GM21619 (cell line): ENCODE measurements at regions not wholly inside any gene's neighbourhood (a gene's known extent, or its start where the extent isn't known, plus 50 kb on each side); places are given as distances from the start of the nearest gene placed in this dataset.
"Not testable (repeated sequence)": the region's sequence is repeated elsewhere in the genome, so short reads cannot be mapped to it uniquely, and the experiment has no call there.

Experiments used
- ATAC-seq: cut with Tn5 transposase; IDR thresholded peaks from one replicate; pipeline ENCODE4 v1.9.1; 2021; ENCODE audit not compliant: unreplicated experiment

GRCh38 chr17:21470422-21470821 is 94.3 kb downstream of the KCNJ12 start:
- ATAC-seq, result not testable (repeated sequence)

GRCh38 chr17:21470861-21471260 is 94.7 kb downstream of the KCNJ12 start:
- no peak for ATAC-seq

DNA sequence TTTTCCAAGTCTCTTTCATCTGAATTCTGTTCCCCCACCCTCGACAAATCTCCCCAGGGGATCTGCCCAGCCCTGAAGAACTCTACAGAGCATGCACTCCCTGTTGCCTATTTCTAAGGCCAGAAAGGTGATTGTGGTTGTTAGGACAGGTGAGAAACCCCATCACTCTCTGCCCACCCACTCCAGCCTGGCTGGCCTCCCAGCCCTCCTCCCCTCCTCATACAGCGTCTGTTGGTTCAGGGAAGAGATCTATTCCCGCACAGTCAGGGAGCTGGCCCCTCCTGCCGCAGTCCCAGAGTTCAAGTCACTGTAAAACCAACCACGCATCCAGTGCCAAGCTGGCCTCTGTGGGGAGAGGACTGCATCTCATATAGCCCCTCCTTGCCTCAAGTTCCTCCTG is 98.7 kb downstream of the KCNJ12 start:
- ATAC-seq, result no peak

DNA sequence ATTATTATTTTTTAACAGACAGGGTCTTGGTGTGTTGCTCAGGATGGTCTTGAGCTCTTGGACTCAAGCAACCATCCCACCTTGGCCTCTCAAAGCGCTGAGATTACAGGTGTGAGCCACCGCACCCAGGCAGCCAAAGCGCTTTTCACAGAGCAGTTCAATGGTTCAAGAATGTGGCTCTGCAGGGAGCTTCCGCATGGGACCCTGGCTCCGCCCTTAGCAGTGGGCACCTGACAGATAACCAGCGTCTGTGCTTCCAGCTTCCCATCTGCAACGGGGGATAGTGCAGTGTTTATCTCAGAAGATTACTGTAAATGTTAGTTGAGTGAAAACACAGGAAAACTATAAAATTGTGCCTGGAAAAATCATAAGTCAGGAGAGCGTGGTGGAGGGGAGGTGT is 99.4 kb downstream of the KCNJ12 start:
- ATAC-seq, result no peak

DNA sequence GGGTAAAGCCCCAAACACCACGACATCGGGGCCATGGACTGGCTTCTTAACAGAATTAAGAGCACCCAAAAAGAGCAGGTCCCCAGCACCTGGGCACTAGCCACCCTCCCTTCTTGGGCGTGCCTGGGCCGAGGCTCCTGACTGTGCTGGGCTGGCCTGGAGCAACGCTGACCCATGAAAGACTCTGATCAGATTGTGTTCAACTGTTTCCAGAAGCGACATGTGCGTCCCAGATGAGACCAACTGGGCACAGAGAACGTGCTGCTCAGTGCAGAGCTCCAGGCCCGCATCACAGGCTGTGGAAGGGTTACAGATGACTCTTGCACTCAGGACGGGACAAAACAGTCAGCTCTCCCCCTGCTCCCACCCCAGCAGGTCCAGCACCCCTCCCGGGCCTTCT is 100.7 kb downstream of the KCNJ12 start:
- no peak for ATAC-seq

- ATAC-seq, result no peak
Observed at GRCh38 chr17:21482189-21482865, 106.2 kb downstream of the KCNJ12 start.

DNA sequence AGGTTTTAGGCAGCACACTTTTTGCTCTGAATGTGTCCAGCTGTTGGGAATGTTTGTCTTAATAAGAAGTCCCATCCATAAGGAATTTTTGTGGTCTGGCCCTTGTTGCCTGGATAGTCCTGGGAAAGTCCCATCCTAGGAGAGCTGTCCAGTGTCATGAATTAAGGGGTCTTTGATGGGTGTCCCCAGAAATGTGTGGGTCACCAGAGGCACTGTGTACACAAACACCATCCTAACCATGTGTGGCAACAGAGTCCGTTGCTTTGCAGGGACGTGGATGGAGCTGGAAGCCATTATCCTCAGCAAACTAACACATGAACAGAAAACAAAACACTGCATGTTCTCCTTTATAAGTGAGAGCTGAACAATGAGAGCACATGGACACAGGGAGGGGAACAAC is 111.9 kb downstream of the KCNJ12 start:
- ATAC-seq, result not testable (repeated sequence)

- ATAC-seq, result no peak
Observed at GRCh38 chr17:21493993-21494392, 117.8 kb downstream of the KCNJ12 start.

GRCh38 chr17:21495281-21495680 is 119.1 kb downstream of the KCNJ12 start:
- no peak for ATAC-seq

DNA sequence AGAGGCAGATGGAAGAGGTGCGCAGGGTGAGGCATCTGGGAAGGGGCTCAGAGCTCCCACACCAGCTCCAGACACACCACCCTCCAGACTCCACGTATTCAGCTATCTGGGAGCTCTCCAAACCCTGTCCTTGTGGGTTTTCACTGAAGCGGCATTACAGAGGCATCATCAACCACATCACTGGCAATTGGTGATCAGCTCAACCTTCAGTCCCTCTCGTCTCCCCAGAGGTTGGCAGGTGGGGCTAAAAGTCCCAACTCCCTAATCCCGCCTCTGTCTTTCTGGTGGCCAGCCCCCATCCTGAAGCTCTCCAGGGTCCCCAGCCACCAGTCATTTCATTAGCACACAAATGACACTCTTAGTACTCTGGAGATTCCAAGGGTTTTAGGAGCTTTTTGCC is 123.9 kb downstream of the KCNJ12 start:
- ATAC-seq, result no peak

- ATAC-seq, result not testable (repeated sequence)
Observed at GRCh38 chr17:21501927-21502700, 126.0 kb downstream of the KCNJ12 start.

- no peak for ATAC-seq
Observed at GRCh38 chr17:21505819-21506815, 130.0 kb downstream of the KCNJ12 start.

DNA sequence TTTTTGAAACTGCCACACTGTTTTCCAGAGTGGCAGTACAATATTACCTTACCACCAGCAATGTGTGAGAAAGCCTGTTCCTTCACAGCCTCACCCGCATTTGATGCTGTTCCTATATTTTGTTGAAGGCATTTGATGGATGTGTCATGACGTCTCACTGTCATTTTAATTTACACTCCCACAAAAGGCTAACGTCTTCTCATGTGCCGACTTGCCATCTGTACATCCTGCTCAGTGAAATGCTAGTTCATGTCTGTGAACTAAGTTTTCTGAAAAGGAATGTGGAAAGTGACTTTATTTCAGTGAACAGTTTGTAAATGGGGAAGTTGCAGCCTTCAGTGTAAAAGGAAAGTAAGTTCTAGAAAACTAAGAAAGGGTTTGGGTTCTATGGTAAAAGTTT is 131.6 kb downstream of the KCNJ12 start:
- not testable (repeated sequence) for ATAC-seq

DNA sequence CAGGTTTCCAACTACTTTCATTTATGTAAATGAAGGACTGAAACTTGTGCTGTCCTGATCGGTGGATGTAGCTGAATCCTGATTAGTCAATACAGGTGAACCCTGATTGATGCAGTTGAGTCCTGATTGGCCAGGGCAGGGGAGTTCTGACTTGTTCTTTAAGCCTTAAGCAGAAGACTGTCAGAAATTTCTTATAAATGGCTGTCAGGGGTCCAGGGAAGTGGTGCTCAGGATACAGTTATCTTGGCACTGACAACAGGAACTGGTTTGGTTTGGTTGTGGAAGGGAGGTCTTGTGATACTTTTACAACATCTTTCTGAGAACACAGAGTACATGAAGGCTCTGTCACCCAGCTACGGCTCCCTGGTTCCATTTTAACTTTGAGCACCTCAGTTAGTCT is 132.1 kb downstream of the KCNJ12 start:
- ATAC-seq, result no peak

GRCh38 chr17:21509356-21509755 is 133.2 kb downstream of the KCNJ12 start:
- not testable (repeated sequence) for ATAC-seq

GRCh38 chr17:21510686-21511362 is 134.7 kb downstream of the KCNJ12 start:
- no peak for ATAC-seq

- no peak for ATAC-seq
Observed at GRCh38 chr17:21511363-21512195, 135.4 kb downstream of the KCNJ12 start.

GRCh38 chr17:21512307-21513011 is 136.3 kb downstream of the KCNJ12 start:
- ATAC-seq, result no peak

GRCh38 chr17:21513012-21513570 is 136.9 kb downstream of the KCNJ12 start:
- no peak for ATAC-seq
